ENCODE measurements at regions not wholly inside any gene's neighbourhood (a gene's known extent, or its start where the extent isn't known, plus 50 kb on each side); places are given as distances from the start of the nearest gene placed in this dataset.

GRCh38 chr4:114284629-114285028 is 305.2 kb upstream of the ARSJ start:
- TF ChIP-seq CTCF (IDR thresholded peaks at IDR 0.05) (no peak), POLR2AphosphoS5 (IDR thresholded peaks at IDR 0.05) (no peak), POLR2A (IDR thresholded peaks at IDR 0.05) (no peak), EP300 (IDR thresholded peaks at IDR 0.05; ENCODE audit: low read depth) (no peak)

All from transverse colon (tissue), 4 donors.